T1000 (cell line): ENCODE measurements at regions not wholly inside any gene's neighbourhood (a gene's known extent, or its start where the extent isn't known, plus 50 kb on each side); places are given as distances from the start of the nearest gene placed in this dataset.
"Not testable (repeated sequence)": the region's sequence is repeated elsewhere in the genome, so short reads cannot be mapped to it uniquely, and the experiment has no call there.

ENCODE experiments used
- DNase-seq: peaks from one replicate; lab custom pipeline; 2025; ENCODE audit warnings: mixed read lengths; lab: John Stamatoyannopoulos, UW

GRCh38 chr1:104946558-104947210 lies 1197.0 kb downstream of the AMY1C start:
- DNase-seq = no peak

GRCh38 chr1:104953555-104953954 lies 1203.9 kb downstream of the AMY1C start:
- DNase-seq = no peak

GRCh38 chr1:104973516-104973915 lies 1223.8 kb downstream of the AMY1C start:
- no peak for DNase-seq

GRCh38 chr1:104979651-104980050 lies 1230.0 kb downstream of the AMY1C start:
- no peak for DNase-seq

GRCh38 chr1:104987210-104987609 lies 1237.5 kb downstream of the AMY1C start:
- DNase-seq = no peak

GRCh38 chr1:104989012-104989411 lies 1239.3 kb downstream of the AMY1C start:
- no peak for DNase-seq

- no peak for DNase-seq
Measured at GRCh38 chr1:104991702-104992101, 1242.0 kb downstream of the AMY1C start.

GRCh38 chr1:105000793-105001192 lies 1251.1 kb downstream of the AMY1C start:
- no peak for DNase-seq

GRCh38 chr1:105004515-105004914 lies 1254.8 kb downstream of the AMY1C start:
- DNase-seq = no peak

- DNase-seq = no peak
Measured at GRCh38 chr1:105005594-105006195, 1256.0 kb downstream of the AMY1C start.

- DNase-seq = no peak
Measured at GRCh38 chr1:105017587-105017986, 1267.9 kb downstream of the AMY1C start.

- DNase-seq = no peak
Measured at GRCh38 chr1:105023719-105024118, 1274.0 kb downstream of the AMY1C start.

GRCh38 chr1:105027838-105028471 lies 1278.3 kb downstream of the AMY1C start:
- no peak for DNase-seq

GRCh38 chr1:105072446-105072845 lies 1322.7 kb downstream of the AMY1C start:
- no peak for DNase-seq

- DNase-seq = no peak
Measured at GRCh38 chr1:105072850-105073249, 1323.2 kb downstream of the AMY1C start.

GRCh38 chr1:105073660-105074059 lies 1324.0 kb downstream of the AMY1C start:
- no peak for DNase-seq

- no peak for DNase-seq
Measured at GRCh38 chr1:105083611-105084010, 1333.9 kb downstream of the AMY1C start.

GRCh38 chr1:105087506-105087905 lies 1337.8 kb downstream of the AMY1C start:
- DNase-seq = no peak

GRCh38 chr1:105088166-105088565 lies 1338.5 kb downstream of the AMY1C start:
- DNase-seq = no peak

GRCh38 chr1:105093893-105094292 lies 1344.2 kb downstream of the AMY1C start:
- not testable (repeated sequence) for DNase-seq

GRCh38 chr1:105100102-105100501 lies 1350.4 kb downstream of the AMY1C start:
- no peak for DNase-seq

GRCh38 chr1:105101261-105101660 lies 1351.6 kb downstream of the AMY1C start:
- no peak for DNase-seq

- no peak for DNase-seq
Measured at GRCh38 chr1:105102371-105102770, 1352.7 kb downstream of the AMY1C start.
